SK-N-SH (cell line): ENCODE measurements at regions not wholly inside any gene's neighbourhood (a gene's known extent, or its start where the extent isn't known, plus 50 kb on each side); places are given as distances from the start of the nearest gene placed in this dataset.

ENCODE experiments used
- CTCF ChIA-PET: fragments of 300-600, 350-600 bp; formaldehyde crosslinking; extraction: SDS; loops from one replicate; lab custom pipeline; 2021; lab: Yijun Ruan, JAX
- POLR2A ChIA-PET: fragments of 350-600 bp; sonication (Branson Sonifier 250); formaldehyde crosslinking; extraction: SDS; loops from one replicate; lab custom pipeline; 2020; ENCODE audit warnings: antibody characterized with exemption, inconsistent platforms; lab: Yijun Ruan, JAX
- DNase-seq: peaks from one replicate; pipeline ENCODE4 v3.0.0; 2012
- H2AFZ ChIP-seq: fragments of 200-600 bp; sonication (generic); 2 replicates; pipeline ENCODE4 v1.8.1; 2016; ENCODE audit warnings: antibody characterized with exemption, mild to moderate bottlenecking, low read depth
- H3F3A ChIP-seq: fragments of 200-600 bp; sonication (generic); replicated peaks from 2 replicates; pipeline ENCODE3; 2016; ENCODE audit warnings: antibody characterized with exemption, mild to moderate bottlenecking; ENCODE audit not compliant: insufficient read depth
- H3K27ac ChIP-seq, 2 experiments: fragments of 200-500 bp in 1 of 2; fragments of 200-600 bp in 1 of 2; sonication (Bioruptor generic) in 1 of 2; sonication (generic), shearing (Covaris generic) in 1 of 2; 2 replicates each; pipeline versions ENCODE4 v1.5.1 to v1.6.1; 2014 to 2016; ENCODE audit warnings: low read depth in 2 of 2, inconsistent platforms in 1 of 2, low read length in 1 of 2, mild to moderate bottlenecking in 1 of 2, mixed read lengths in 1 of 2
- H3K27me3 ChIP-seq: fragments of 200-600 bp; sonication (generic), shearing (Covaris generic); 2 replicates; pipeline ENCODE4 v1.6.1; 2016; ENCODE audit warnings: mixed run types; ENCODE audit not compliant: insufficient read depth
- H3K36me3 ChIP-seq, 2 experiments: fragments of 200-500 bp in 1 of 2; fragments of 200-600 bp in 1 of 2; sonication (Bioruptor generic) in 1 of 2; sonication (generic) in 1 of 2; replicated peaks in 1 of 2; 2 replicates each; pipeline versions ENCODE3 to v1.5.1; 2014 to 2016; ENCODE audit warnings: low read length in 1 of 2, mild to moderate bottlenecking in 1 of 2; ENCODE audit not compliant: insufficient read depth in 2 of 2, control insufficient read depth in 1 of 2
- H3K4me1 ChIP-seq, 2 experiments: fragments of 200-500 bp in 1 of 2; fragments of 200-600 bp in 1 of 2; sonication (Bioruptor generic) in 1 of 2; sonication (generic), shearing (Covaris generic) in 1 of 2; 2 replicates each; pipeline versions ENCODE4 v1.5.1 to v1.6.1; 2014 to 2016; ENCODE audit warnings: low read depth in 1 of 2, low read length in 1 of 2, mixed run types in 1 of 2; ENCODE audit not compliant: insufficient read depth in 2 of 2, control insufficient read depth in 1 of 2
- H3K4me2 ChIP-seq: fragments of 200-600 bp; sonication (generic), shearing (Covaris generic); 2 replicates; pipeline ENCODE4 v1.6.1; 2017; ENCODE audit warnings: mixed run types
- H3K4me3 ChIP-seq, 2 experiments: fragments of 200-500 bp in 1 of 2; fragments of 200-600 bp in 1 of 2; sonication (Bioruptor generic) in 1 of 2; sonication (generic), shearing (Covaris generic) in 1 of 2; 2 replicates each; pipeline versions ENCODE4 v1.5.1 to v1.8.1; 2014 to 2016; ENCODE audit warnings: low read depth in 2 of 2, inconsistent platforms in 1 of 2, low read length in 1 of 2, mild to moderate bottlenecking in 1 of 2, mixed read lengths in 1 of 2, moderate library complexity in 1 of 2
- H3K79me2 ChIP-seq: fragments of 200-600 bp; sonication (generic); 2 replicates; pipeline ENCODE4 v1.8.1; 2017; ENCODE audit warnings: mild to moderate bottlenecking; ENCODE audit not compliant: insufficient read depth
- H3K9ac ChIP-seq: fragments of 200-600 bp; sonication (generic); 2 replicates; pipeline ENCODE4 v1.6.1; 2017; ENCODE audit warnings: mixed run types
- H3K9me2 ChIP-seq: fragments of 200-600 bp; sonication (generic); 2 replicates; pipeline ENCODE4 v1.6.1; 2017; ENCODE audit warnings: mixed run types
- H3K9me3 ChIP-seq: fragments of 200-600 bp; sonication (generic); 2 replicates; pipeline ENCODE4 v1.6.1; 2017; ENCODE audit warnings: mixed run types, mild to moderate bottlenecking, moderate library complexity
- H4K20me1 ChIP-seq: fragments of 200-600 bp; sonication (generic); 2 replicates; pipeline ENCODE4 v1.6.1; 2017; ENCODE audit warnings: mild to moderate bottlenecking, mixed run types; ENCODE audit not compliant: insufficient read depth
- FOXM1 ChIP-seq: IDR thresholded peaks from 2 replicates; pipeline ENCODE4 v1.4.0; 2012; ENCODE audit warnings: low read depth, mild to moderate bottlenecking
- MEF2A ChIP-seq: IDR thresholded peaks from 2 replicates; pipeline ENCODE4 v1.4.0; 2012; ENCODE audit warnings: low read depth, borderline replicate concordance
- NRF1 ChIP-seq: IDR thresholded peaks from 2 replicates; pipeline ENCODE4 v1.6.1; 2012; ENCODE audit warnings: low read depth, mild to moderate bottlenecking, low read length
- SIN3A ChIP-seq: IDR thresholded peaks from 2 replicates; pipeline ENCODE4 v1.6.1; 2012; ENCODE audit warnings: low read depth, mild to moderate bottlenecking, low read length, moderate library complexity, borderline replicate concordance
- SMC3 ChIP-seq: IDR thresholded peaks from 2 replicates; pipeline ENCODE4 v1.6.1; 2012; ENCODE audit warnings: low read depth, low read length, improper control_type of control experiment
- TAF1 ChIP-seq: IDR thresholded peaks from 2 replicates; pipeline ENCODE4 v1.6.1; 2012; ENCODE audit warnings: low read depth, mild to moderate bottlenecking, low read length, moderate library complexity, borderline replicate concordance
- WGBS: methylation state at CpG from one replicate; pipeline ENCODE4 v1.1.6; 2017; ENCODE audit warnings: low lambda C conversion rate; 5-methylcytosine and 5-hydroxymethylcytosine counted together
- TF ChIP-seq, protein P1 (sequence below): fragments of 200-600 bp; sonication (generic); IDR thresholded peaks from 2 replicates; pipeline ENCODE4 v1.6.1; 2017; ENCODE audit warnings: antibody characterized with exemption, mild to moderate bottlenecking, moderate library complexity
- TF ChIP-seq, protein P2 (sequence below): IDR thresholded peaks from 2 replicates; pipeline ENCODE4 v1.6.1; 2012; ENCODE audit warnings: mild to moderate bottlenecking, low read depth, low read length, moderate library complexity
- TF ChIP-seq, protein P3 (sequence below): IDR thresholded peaks from 2 replicates; pipeline ENCODE4 v1.4.0; 2012; ENCODE audit warnings: low read depth
- TF ChIP-seq, protein P4 (sequence below): IDR thresholded peaks from 2 replicates; pipeline ENCODE4 v1.4.0; 2012; ENCODE audit warnings: low read depth, borderline replicate concordance
- TF ChIP-seq, protein P5 (sequence below): IDR thresholded peaks from 2 replicates; pipeline ENCODE4 v1.4.0; 2012; ENCODE audit warnings: low read depth, borderline replicate concordance

DNA sequence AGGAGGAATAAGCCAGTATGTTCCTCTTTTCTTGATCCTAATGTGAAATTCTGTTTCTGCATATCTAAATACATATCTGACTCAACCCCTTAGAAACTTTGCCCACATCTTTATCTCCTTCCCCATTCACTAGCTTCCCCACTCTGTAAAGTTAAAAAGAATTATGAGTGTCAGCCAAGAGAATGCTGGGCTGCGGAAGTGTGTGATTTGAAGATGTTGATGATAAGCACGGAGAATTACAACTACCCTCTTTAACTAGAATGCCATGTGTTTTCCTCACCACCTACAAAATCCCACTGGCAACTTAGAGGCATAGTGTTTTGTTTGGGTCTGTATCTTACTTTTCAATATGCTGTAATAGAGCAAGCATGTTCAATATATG is 490.4 kb upstream of the FANCL start:
- Histone ChIP-seq H3K9ac (no peak overlapping the region), H2AFZ (no peak overlapping the region), H4K20me1 (no peaks in the 10 kb centered on the region), H3K4me1 (no peaks in the 10 kb centered on the region; a peak in 1 of 4 replicates), H3K4me2 (no peak overlapping the region), H3K27ac (no peak overlapping the region), H3K9me2 (no peaks in the 10 kb centered on the region), H3K36me3 (no peaks in the 10 kb centered on the region), H3F3A (no peaks in the 10 kb centered on the region), H3K79me2 (no peaks in the 10 kb centered on the region), H3K4me3 (no peak overlapping the region), H3K9me3 (no peaks in the 10 kb centered on the region), H3K27me3 (no peaks in the 10 kb centered on the region)
- no peak for TF ChIP-seq NRF1
- TF ChIP-seq, protein P1, sequence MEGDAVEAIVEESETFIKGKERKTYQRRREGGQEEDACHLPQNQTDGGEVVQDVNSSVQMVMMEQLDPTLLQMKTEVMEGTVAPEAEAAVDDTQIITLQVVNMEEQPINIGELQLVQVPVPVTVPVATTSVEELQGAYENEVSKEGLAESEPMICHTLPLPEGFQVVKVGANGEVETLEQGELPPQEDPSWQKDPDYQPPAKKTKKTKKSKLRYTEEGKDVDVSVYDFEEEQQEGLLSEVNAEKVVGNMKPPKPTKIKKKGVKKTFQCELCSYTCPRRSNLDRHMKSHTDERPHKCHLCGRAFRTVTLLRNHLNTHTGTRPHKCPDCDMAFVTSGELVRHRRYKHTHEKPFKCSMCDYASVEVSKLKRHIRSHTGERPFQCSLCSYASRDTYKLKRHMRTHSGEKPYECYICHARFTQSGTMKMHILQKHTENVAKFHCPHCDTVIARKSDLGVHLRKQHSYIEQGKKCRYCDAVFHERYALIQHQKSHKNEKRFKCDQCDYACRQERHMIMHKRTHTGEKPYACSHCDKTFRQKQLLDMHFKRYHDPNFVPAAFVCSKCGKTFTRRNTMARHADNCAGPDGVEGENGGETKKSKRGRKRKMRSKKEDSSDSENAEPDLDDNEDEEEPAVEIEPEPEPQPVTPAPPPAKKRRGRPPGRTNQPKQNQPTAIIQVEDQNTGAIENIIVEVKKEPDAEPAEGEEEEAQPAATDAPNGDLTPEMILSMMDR: no peak
- no peak for TF ChIP-seq MEF2A
- TF ChIP-seq, protein P2, sequence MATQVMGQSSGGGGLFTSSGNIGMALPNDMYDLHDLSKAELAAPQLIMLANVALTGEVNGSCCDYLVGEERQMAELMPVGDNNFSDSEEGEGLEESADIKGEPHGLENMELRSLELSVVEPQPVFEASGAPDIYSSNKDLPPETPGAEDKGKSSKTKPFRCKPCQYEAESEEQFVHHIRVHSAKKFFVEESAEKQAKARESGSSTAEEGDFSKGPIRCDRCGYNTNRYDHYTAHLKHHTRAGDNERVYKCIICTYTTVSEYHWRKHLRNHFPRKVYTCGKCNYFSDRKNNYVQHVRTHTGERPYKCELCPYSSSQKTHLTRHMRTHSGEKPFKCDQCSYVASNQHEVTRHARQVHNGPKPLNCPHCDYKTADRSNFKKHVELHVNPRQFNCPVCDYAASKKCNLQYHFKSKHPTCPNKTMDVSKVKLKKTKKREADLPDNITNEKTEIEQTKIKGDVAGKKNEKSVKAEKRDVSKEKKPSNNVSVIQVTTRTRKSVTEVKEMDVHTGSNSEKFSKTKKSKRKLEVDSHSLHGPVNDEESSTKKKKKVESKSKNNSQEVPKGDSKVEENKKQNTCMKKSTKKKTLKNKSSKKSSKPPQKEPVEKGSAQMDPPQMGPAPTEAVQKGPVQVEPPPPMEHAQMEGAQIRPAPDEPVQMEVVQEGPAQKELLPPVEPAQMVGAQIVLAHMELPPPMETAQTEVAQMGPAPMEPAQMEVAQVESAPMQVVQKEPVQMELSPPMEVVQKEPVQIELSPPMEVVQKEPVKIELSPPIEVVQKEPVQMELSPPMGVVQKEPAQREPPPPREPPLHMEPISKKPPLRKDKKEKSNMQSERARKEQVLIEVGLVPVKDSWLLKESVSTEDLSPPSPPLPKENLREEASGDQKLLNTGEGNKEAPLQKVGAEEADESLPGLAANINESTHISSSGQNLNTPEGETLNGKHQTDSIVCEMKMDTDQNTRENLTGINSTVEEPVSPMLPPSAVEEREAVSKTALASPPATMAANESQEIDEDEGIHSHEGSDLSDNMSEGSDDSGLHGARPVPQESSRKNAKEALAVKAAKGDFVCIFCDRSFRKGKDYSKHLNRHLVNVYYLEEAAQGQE: no peak
- TF ChIP-seq, protein P3, sequence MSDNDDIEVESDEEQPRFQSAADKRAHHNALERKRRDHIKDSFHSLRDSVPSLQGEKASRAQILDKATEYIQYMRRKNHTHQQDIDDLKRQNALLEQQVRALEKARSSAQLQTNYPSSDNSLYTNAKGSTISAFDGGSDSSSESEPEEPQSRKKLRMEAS: no peak
- TF ChIP-seq, protein P4, sequence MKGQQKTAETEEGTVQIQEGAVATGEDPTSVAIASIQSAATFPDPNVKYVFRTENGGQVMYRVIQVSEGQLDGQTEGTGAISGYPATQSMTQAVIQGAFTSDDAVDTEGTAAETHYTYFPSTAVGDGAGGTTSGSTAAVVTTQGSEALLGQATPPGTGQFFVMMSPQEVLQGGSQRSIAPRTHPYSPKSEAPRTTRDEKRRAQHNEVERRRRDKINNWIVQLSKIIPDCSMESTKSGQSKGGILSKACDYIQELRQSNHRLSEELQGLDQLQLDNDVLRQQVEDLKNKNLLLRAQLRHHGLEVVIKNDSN: no peak
- no peak for TF ChIP-seq SMC3
- TF ChIP-seq SIN3A: no peak
- TF ChIP-seq FOXM1: no peak
- TF ChIP-seq, protein P5, sequence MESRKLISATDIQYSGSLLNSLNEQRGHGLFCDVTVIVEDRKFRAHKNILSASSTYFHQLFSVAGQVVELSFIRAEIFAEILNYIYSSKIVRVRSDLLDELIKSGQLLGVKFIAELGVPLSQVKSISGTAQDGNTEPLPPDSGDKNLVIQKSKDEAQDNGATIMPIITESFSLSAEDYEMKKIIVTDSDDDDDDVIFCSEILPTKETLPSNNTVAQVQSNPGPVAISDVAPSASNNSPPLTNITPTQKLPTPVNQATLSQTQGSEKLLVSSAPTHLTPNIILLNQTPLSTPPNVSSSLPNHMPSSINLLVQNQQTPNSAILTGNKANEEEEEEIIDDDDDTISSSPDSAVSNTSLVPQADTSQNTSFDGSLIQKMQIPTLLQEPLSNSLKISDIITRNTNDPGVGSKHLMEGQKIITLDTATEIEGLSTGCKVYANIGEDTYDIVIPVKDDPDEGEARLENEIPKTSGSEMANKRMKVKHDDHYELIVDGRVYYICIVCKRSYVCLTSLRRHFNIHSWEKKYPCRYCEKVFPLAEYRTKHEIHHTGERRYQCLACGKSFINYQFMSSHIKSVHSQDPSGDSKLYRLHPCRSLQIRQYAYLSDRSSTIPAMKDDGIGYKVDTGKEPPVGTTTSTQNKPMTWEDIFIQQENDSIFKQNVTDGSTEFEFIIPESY: no peak
- no peak for TF ChIP-seq TAF1
- CTCF ChIA-PET: interaction anchor here (1.5 kb wide), 1 partner anchor 10 kb away, joined by 4 read pairs; no protein-coding TSS in a partner anchor
- WGBS: 16% methylated on average over 2 of the region's 2 CpGs
- no peak for DNase-seq
- POLR2A ChIA-PET: no interaction called here
